ENCODE measurements at regions not wholly inside any gene's neighbourhood (a gene's known extent, or its start where the extent isn't known, plus 50 kb on each side); places are given as distances from the start of the nearest gene placed in this dataset.
"Not testable (repeated sequence)": the region's sequence is repeated elsewhere in the genome, so short reads cannot be mapped to it uniquely, and the experiment has no call there.

DNA sequence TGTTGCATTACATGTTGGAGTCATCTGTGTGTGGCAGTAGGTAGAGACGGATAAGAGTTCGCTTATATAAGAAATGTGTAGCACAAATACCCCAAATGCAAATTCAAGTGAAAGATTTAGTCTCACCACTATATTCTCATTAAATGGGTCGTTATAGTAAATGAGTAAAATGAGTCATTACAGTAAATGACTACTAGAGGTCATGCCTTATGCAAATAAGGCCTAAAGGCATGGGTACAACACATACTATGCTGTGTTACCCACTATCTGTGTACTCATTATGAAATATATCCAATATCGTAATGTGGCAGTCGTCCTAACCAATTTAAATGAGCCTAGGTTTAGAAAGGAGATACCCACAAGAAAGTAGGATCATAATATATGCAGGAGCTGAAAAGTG is 1603.1 kb downstream of the C4orf33 start:
- DNase-seq (ENCODE audit: extremely low read depth in 1 of 2, low read depth in 1 of 2) = no peak

- no peak for DNase-seq (ENCODE audit: extremely low read depth in 1 of 2, low read depth in 1 of 2)
These were observed 1607.4 kb downstream of the C4orf33 start for GRCh38 chr4:130703211-130703935.

GRCh38 chr4:130705023-130705422 is 1609.1 kb downstream of the C4orf33 start:
- DNase-seq (ENCODE audit: extremely low read depth in 1 of 2, low read depth in 1 of 2) = no peak

- DNase-seq (ENCODE audit: extremely low read depth in 1 of 2, low read depth in 1 of 2) = no peak
These were observed 1616.1 kb downstream of the C4orf33 start for GRCh38 chr4:130712038-130712437.

DNA sequence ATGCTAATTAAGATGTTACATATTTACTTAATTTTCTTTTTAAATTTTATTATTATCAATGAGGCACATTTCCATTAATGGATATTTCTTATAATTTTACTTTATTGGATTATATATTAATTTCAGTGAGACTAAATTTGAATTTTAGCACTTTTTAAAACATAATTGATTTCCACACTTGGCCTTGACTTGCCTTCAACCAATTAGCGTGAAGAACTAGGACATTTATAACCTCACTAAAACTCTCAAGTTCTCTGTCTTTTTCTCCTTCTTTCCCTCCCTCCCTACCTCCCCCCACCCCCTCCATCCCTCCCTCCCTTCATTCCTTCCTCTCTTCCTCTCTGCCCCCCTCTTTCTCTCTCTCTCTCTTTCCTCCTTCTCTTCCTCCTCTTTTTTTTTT is 1618.1 kb downstream of the C4orf33 start:
- no peak for DNase-seq (ENCODE audit: extremely low read depth in 1 of 2, low read depth in 1 of 2)

DNA sequence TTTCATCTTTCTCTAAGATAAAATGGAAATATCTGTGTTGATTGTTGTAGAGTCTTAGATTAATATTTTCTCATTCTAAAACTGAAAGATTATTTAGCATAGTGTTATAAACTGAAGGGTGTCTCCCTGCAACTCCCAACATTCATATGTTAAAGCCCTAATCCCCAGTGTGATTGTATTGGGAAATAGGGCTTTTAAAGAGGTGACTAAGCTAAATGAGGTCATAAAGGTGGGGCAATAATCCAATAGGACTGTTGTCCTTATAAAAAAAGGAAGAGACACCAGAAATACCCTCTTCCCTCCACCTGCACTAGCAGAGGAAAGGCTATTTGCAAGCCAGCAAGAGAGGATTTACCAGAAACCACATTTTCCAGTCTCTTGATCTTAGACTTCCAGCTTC is 1626.4 kb downstream of the C4orf33 start:
- no peak for DNase-seq (ENCODE audit: extremely low read depth in 1 of 2, low read depth in 1 of 2)

DNA sequence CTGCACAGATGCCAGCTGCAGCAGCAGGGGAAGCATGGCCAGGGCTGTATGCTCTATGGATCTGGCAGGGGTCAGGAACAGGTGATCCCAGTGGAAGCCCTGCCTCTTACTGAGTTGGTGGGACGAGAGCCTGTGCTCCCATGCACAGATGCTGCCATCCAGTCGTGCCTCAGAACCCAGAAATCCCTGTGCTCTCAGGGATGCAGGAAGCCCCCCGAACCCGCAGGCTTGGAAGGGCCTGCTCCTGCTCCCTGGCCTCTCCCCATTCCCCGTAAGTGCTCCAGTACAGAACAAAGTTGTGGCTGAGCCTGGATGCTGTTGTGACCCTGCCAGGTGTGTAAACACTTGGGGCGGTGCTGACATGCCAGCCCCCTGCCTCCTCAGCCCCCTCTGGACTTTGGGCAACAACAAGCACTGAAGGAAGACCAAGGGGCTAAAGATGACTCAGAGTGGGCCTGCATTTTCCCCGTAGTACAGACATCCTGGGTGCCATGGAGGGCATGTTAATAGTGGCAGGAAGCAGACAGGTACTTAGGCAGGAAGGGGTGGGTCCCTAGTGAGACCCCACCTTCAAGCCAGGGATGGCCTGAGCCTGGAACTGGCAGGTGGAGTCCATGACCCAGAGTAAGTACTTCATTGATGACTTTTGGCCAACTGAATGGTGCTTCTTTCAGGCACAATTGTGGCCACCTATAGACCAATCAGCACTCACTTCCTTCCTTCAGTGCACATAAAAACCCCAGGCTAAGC is 1640.7 kb downstream of the C4orf33 start:
- DNase-seq (ENCODE audit: extremely low read depth in 1 of 2, low read depth in 1 of 2) = no peak

GRCh38 chr4:130738233-130738632 is 1642.3 kb downstream of the C4orf33 start:
- no peak for DNase-seq (ENCODE audit: extremely low read depth in 1 of 2, low read depth in 1 of 2)

DNA sequence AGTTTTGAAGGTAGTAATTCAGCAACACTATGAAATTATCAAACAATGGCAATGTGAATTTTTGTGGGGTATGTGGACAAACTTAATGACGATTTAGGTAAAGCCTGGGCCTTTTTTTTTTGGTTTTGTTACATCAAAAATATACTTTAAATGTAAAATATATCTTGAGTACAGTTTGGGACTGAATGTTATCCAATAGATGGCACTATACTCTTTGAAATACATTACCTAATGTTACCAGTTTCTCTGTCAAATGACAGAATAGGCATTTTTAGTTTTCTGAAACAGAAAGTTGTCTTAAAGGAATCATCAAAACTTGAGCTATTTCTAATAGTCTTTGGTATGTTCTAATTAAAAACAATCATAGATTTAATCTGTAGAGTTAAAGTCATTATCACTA is 1651.9 kb downstream of the C4orf33 start:
- DNase-seq (ENCODE audit: extremely low read depth in 1 of 2, low read depth in 1 of 2) = no peak

GRCh38 chr4:130753926-130754325 is 1658.0 kb downstream of the C4orf33 start:
- no peak for DNase-seq (ENCODE audit: extremely low read depth in 1 of 2, low read depth in 1 of 2)

- no peak for DNase-seq (ENCODE audit: extremely low read depth in 1 of 2, low read depth in 1 of 2)
These were observed 1664.3 kb downstream of the C4orf33 start for GRCh38 chr4:130760246-130760645.

DNA sequence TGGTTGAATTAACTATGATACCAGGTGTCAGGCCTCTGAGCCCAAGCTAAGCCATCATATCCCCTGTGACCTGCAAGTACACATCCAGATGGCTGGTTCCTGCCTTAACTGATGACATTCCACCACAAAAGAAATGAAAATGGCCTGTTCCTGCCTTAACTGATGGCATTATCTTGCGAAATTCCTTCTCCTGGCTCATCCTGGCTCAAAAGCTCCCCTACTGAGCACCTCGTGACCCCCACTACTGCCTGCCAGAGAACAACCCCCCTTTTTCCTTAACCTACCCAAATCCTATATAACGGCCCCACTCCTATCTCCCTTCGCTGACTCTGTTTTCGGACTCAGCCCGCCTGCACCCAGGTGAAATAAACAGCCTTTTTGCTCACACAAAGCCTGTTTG is 1671.4 kb downstream of the C4orf33 start:
- DNase-seq (ENCODE audit: extremely low read depth in 1 of 2, low read depth in 1 of 2) = not testable (repeated sequence)

- DNase-seq (ENCODE audit: extremely low read depth in 1 of 2, low read depth in 1 of 2) = not testable (repeated sequence)
These were observed 1677.0 kb downstream of the C4orf33 start for GRCh38 chr4:130772966-130773365.

GRCh38 chr4:130808492-130808891 is 1712.5 kb downstream of the C4orf33 start:
- DNase-seq (ENCODE audit: extremely low read depth in 1 of 2, low read depth in 1 of 2) = no peak

DNA sequence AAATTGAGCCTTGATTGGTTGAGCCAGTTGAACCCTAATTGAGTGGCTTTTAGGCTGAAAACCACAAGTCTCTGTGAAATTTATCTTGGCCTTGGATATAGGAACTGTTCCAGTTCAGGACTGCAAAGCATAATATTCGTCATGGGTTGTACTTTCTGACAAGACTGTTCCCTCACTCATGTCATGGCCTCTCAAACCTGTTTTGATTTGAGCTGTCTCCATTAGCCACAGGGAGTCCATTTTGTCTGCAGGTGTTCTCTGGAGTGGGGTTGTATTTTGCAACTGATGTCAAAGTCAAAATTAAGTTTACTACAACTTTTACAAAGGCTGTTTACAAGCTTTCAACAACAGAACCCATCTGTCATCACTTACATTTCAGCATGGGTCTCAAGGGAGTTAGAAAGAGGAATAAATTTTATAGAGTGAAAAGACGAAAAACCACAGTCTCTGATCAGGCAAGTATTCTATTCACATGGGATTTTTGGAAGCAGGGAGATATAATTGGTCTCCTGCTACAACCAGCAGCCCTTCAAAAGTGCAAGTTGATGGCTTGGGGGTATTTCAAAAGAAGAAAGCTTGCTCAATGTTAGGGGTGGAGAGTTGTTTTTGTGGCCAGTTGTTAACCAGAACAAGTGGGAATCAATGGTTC is 1716.3 kb downstream of the C4orf33 start:
- no peak for DNase-seq (ENCODE audit: extremely low read depth in 1 of 2, low read depth in 1 of 2)

DNA sequence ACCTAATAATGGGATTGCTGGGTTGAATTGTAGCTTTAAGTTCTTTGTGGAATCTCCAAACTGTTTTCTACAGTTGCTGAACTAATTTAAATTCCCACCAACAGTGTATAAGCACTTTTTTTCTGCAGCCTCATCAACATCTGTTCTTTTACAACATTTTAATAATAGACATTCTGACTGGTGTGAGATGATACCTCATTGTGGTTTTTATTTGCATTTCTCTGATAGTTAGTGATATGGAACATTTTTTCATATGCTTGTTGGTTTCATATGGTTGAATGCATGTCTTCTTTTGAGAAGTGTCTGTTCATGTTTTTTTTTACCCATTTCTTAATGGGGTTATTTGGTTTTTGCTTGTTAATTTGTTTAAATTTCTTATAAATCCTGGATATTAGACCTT is 1718.9 kb downstream of the C4orf33 start:
- no peak for DNase-seq (ENCODE audit: extremely low read depth in 1 of 2, low read depth in 1 of 2)

- no peak for DNase-seq (ENCODE audit: extremely low read depth in 1 of 2, low read depth in 1 of 2)
These were observed 1724.5 kb downstream of the C4orf33 start for GRCh38 chr4:130820448-130820847.

DNA sequence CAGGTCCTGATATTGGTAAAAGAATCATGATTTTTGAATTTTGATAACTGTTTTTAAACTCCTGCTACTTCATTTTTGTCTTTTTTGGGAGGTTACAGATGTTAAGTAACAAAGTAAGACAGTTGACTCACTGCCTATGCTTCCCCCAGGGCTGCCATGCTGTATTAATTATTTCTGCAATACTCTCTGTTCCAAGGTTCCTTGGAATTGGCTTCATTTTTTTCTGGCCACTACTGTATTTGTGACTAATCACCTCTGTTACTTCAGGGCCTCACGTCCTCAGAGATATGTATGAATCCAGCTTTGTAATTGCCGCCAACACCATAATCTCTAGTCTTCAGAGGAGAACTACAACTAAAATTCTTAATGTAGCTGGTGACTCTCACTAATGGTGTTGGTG is 1729.3 kb downstream of the C4orf33 start:
- DNase-seq (ENCODE audit: extremely low read depth in 1 of 2, low read depth in 1 of 2) = no peak

DNA sequence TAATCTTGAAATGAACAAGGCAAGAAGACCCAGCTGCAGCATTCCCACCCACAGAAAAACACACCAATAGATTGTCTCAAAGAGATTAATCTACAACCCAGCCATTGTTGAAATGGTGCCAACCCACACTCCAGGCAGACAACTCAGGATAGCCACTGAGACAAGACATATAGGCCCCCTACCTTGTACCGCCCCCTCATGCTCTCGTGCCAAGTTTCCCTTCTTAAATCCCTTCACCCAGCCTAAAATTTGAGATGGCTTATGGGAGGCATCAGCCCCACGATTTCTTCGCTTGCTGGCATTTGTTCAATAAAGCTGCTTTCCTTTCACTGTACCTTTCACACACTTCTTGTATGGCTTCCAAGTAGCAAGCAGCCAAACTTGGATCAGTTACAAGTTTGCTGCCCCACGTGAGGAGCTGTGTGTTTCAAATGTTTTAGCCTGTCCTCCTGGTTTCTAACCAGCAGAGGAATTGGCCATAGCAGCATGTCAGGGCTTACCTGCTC is 1754.1 kb downstream of the C4orf33 start:
- no peak for DNase-seq (ENCODE audit: extremely low read depth in 1 of 2, low read depth in 1 of 2)

DNA sequence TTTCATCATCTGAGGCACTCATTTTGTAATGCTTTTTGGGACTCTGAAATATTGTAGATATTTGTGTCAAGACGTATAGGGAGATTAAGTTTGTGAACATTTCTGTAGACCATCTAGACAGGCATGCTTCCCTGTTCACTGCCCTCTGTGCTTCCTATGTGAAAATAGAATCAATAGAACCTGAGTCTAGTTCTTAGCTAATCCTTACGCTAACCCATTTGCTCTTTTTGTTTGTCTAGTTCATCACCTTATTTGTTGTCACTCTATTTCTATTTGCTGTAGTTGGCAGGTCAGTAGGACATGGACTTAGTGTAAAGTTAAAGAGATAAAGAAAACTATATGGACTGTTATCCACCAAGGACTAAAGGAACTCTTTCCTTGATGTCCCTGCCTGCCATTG is 1755.2 kb downstream of the C4orf33 start:
- DNase-seq (ENCODE audit: extremely low read depth in 1 of 2, low read depth in 1 of 2) = no peak

GRCh38 chr4:130851932-130852331 is 1756.0 kb downstream of the C4orf33 start:
- no peak for DNase-seq (ENCODE audit: extremely low read depth in 1 of 2, low read depth in 1 of 2)

- DNase-seq (ENCODE audit: extremely low read depth in 1 of 2, low read depth in 1 of 2) = no peak
These were observed 1759.6 kb downstream of the C4orf33 start for GRCh38 chr4:130855533-130855932.
